ENCODE measurements at regions not wholly inside any gene's neighbourhood (a gene's known extent, or its start where the extent isn't known, plus 50 kb on each side); places are given as distances from the start of the nearest gene placed in this dataset.

- no peaks in the 10 kb centered on the region for H3K4me1 ChIP-seq (ENCODE audit: control insufficient read depth, insufficient read depth, low read length)
- H3K27me3 ChIP-seq (ENCODE audit: control insufficient read depth, insufficient read depth, low read length): no peaks in the 10 kb centered on the region
- H3K27ac ChIP-seq (ENCODE audit: low read depth, low read length): no peak overlapping the region
- no peak overlapping the region for H3K4me3 ChIP-seq (ENCODE audit: low read length)
- H3K9ac ChIP-seq (ENCODE audit: low read length): no peak overlapping the region
- no peaks in the 10 kb centered on the region for H3K36me3 ChIP-seq (ENCODE audit: control insufficient read depth, insufficient read depth, low read length)
These were observed 1154.8 kb upstream of the CDH18 start for GRCh38 chr5:21142791-21143190.

DNA sequence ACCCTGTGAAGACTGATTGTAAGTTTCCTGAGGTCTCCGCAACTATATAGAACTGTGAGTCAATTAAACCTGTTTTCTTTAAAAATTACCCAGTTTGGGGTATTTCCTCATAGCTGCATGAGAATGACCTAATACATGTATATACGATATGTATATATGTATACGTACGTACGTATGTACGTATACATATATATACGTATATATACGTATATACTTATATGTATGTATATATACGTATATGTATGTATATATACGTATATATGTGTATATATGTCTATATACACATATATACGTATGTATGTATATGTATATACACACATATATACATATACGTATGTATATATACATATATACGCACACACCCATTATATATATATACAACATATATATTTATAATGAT is 1153.0 kb upstream of the CDH18 start:
- no peak overlapping the region for H3K4me3 ChIP-seq (ENCODE audit: low read length)

GRCh38 chr5:21126236-21126635 is 1138.2 kb upstream of the CDH18 start:
- Histone ChIP-seq H3K9ac (ENCODE audit: low read length) (no peak overlapping the region), H3K4me3 (ENCODE audit: low read length) (no peak overlapping the region), H3K36me3 (ENCODE audit: control insufficient read depth, insufficient read depth, low read length) (no peaks in the 10 kb centered on the region), H3K4me1 (ENCODE audit: control insufficient read depth, insufficient read depth, low read length) (no peaks in the 10 kb centered on the region), H3K27ac (ENCODE audit: low read depth, low read length) (no peak overlapping the region), H3K27me3 (ENCODE audit: control insufficient read depth, insufficient read depth, low read length) (no peaks in the 10 kb centered on the region)

More for the DNA sequence above, 1153.0 kb upstream of the CDH18 start:
- H3K36me3 ChIP-seq (ENCODE audit: control insufficient read depth, insufficient read depth, low read length): no peaks in the 10 kb centered on the region
- H3K27me3 ChIP-seq (ENCODE audit: control insufficient read depth, insufficient read depth, low read length): no peaks in the 10 kb centered on the region
- no peak overlapping the region for H3K9ac ChIP-seq (ENCODE audit: low read length)
- no peaks in the 10 kb centered on the region for H3K4me1 ChIP-seq (ENCODE audit: control insufficient read depth, insufficient read depth, low read length)
- H3K27ac ChIP-seq (ENCODE audit: low read depth, low read length): no peak overlapping the region

- Histone ChIP-seq H3K27me3 (ENCODE audit: control insufficient read depth, insufficient read depth, low read length) (no peaks in the 10 kb centered on the region), H3K36me3 (ENCODE audit: control insufficient read depth, insufficient read depth, low read length) (no peaks in the 10 kb centered on the region), H3K4me3 (ENCODE audit: low read length) (no peak overlapping the region), H3K4me1 (ENCODE audit: control insufficient read depth, insufficient read depth, low read length) (no peaks in the 10 kb centered on the region), H3K9ac (ENCODE audit: low read length) (no peak overlapping the region), H3K27ac (ENCODE audit: low read depth, low read length) (no peak overlapping the region)
These were observed 1137.4 kb upstream of the CDH18 start for GRCh38 chr5:21125238-21125983.

- H3K9ac ChIP-seq (ENCODE audit: low read length): no peak overlapping the region
- H3K27ac ChIP-seq (ENCODE audit: low read depth, low read length): no peak overlapping the region
- no peaks in the 10 kb centered on the region for H3K36me3 ChIP-seq (ENCODE audit: control insufficient read depth, insufficient read depth, low read length)
- H3K27me3 ChIP-seq (ENCODE audit: control insufficient read depth, insufficient read depth, low read length): no peaks in the 10 kb centered on the region
- H3K4me1 ChIP-seq (ENCODE audit: control insufficient read depth, insufficient read depth, low read length): no peaks in the 10 kb centered on the region
- H3K4me3 ChIP-seq (ENCODE audit: low read length): no peak overlapping the region
These were observed 1133.2 kb upstream of the CDH18 start for GRCh38 chr5:21121213-21121612.

GRCh38 chr5:21097661-21098060 is 1109.7 kb upstream of the CDH18 start:
- Histone ChIP-seq H3K27me3 (ENCODE audit: control insufficient read depth, insufficient read depth, low read length) (no peaks in the 10 kb centered on the region), H3K27ac (ENCODE audit: low read depth, low read length) (no peak overlapping the region), H3K4me1 (ENCODE audit: control insufficient read depth, insufficient read depth, low read length) (no peaks in the 10 kb centered on the region), H3K9ac (ENCODE audit: low read length) (no peak overlapping the region), H3K4me3 (ENCODE audit: low read length) (no peak overlapping the region), H3K36me3 (ENCODE audit: control insufficient read depth, insufficient read depth, low read length) (no peaks in the 10 kb centered on the region)

DNA sequence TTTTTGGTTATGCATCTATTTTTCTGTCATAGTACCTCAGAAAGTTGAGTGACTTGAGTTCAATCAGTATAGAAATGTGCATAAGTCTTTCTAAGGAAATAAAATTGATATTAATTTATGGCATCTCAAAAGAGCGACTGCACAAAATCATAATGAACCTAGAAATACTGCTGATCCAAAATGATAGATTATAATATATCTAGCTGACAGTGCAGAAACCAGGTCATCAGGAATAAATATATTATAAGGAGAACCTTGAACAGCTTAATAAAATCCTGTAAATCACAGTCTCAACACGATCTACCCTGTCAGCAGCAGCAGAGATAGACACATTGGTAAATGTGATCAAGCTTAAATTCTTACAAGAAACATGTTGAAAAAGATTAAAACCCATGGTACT is 1106.6 kb upstream of the CDH18 start:
- Histone ChIP-seq H3K4me1 (ENCODE audit: control insufficient read depth, insufficient read depth, low read length) (no peaks in the 10 kb centered on the region), H3K27ac (ENCODE audit: low read depth, low read length) (no peak overlapping the region), H3K4me3 (ENCODE audit: low read length) (no peak overlapping the region), H3K27me3 (ENCODE audit: control insufficient read depth, insufficient read depth, low read length) (no peaks in the 10 kb centered on the region), H3K9ac (ENCODE audit: low read length) (no peak overlapping the region), H3K36me3 (ENCODE audit: control insufficient read depth, insufficient read depth, low read length) (no peaks in the 10 kb centered on the region)

- Histone ChIP-seq H3K27me3 (ENCODE audit: control insufficient read depth, insufficient read depth, low read length) (no peaks in the 10 kb centered on the region), H3K27ac (ENCODE audit: low read depth, low read length) (no peak overlapping the region), H3K9ac (ENCODE audit: low read length) (no peak overlapping the region), H3K4me1 (ENCODE audit: control insufficient read depth, insufficient read depth, low read length) (no peaks in the 10 kb centered on the region), H3K4me3 (ENCODE audit: low read length) (no peak overlapping the region), H3K36me3 (ENCODE audit: control insufficient read depth, insufficient read depth, low read length) (no peaks in the 10 kb centered on the region)
These were observed 1099.8 kb upstream of the CDH18 start for GRCh38 chr5:21087766-21088165.

GRCh38 chr5:21085791-21086190 is 1097.8 kb upstream of the CDH18 start:
- Histone ChIP-seq H3K27me3 (ENCODE audit: control insufficient read depth, insufficient read depth, low read length) (no peaks in the 10 kb centered on the region), H3K4me3 (ENCODE audit: low read length) (no peak overlapping the region), H3K36me3 (ENCODE audit: control insufficient read depth, insufficient read depth, low read length) (no peaks in the 10 kb centered on the region), H3K9ac (ENCODE audit: low read length) (no peak overlapping the region), H3K4me1 (ENCODE audit: control insufficient read depth, insufficient read depth, low read length) (no peaks in the 10 kb centered on the region), H3K27ac (ENCODE audit: low read depth, low read length) (no peak overlapping the region)

DNA sequence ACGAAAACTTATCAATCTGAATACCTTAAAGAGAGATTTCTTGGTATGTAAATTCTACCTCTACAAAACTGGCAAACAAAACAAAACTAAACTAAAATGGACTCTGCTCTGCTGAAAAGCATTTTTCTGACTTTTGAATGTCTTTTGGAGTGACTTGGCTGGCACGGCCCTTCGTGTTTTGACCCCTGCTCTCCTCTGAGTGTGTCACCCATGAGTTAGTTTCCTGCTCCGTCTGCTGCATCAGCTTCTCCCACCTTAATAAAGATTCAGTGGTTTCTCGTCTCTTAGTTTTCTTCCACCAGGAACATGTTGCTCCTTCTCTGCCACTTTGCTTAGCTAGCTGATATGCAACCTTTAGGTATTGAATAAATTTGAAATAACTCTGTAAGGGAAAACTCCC is 1084.0 kb upstream of the CDH18 start:
- H3K4me3 ChIP-seq (ENCODE audit: low read length): no peak overlapping the region
- no peaks in the 10 kb centered on the region for H3K27me3 ChIP-seq (ENCODE audit: control insufficient read depth, insufficient read depth, low read length)
- no peak overlapping the region for H3K27ac ChIP-seq (ENCODE audit: low read depth, low read length)
- H3K4me1 ChIP-seq (ENCODE audit: control insufficient read depth, insufficient read depth, low read length): no peaks in the 10 kb centered on the region
- no peaks in the 10 kb centered on the region for H3K36me3 ChIP-seq (ENCODE audit: control insufficient read depth, insufficient read depth, low read length)
- no peak overlapping the region for H3K9ac ChIP-seq (ENCODE audit: low read length)

GRCh38 chr5:21071421-21071820 is 1083.4 kb upstream of the CDH18 start:
- H3K4me1 ChIP-seq (ENCODE audit: control insufficient read depth, insufficient read depth, low read length): no peaks in the 10 kb centered on the region
- no peak overlapping the region for H3K9ac ChIP-seq (ENCODE audit: low read length)
- H3K27ac ChIP-seq (ENCODE audit: low read depth, low read length): no peak overlapping the region
- no peaks in the 10 kb centered on the region for H3K36me3 ChIP-seq (ENCODE audit: control insufficient read depth, insufficient read depth, low read length)
- H3K4me3 ChIP-seq (ENCODE audit: low read length): no peak overlapping the region
- no peaks in the 10 kb centered on the region for H3K27me3 ChIP-seq (ENCODE audit: control insufficient read depth, insufficient read depth, low read length)

GRCh38 chr5:21070858-21071257 is 1082.9 kb upstream of the CDH18 start:
- Histone ChIP-seq H3K27ac (ENCODE audit: low read depth, low read length) (no peak overlapping the region), H3K4me1 (ENCODE audit: control insufficient read depth, insufficient read depth, low read length) (no peaks in the 10 kb centered on the region), H3K4me3 (ENCODE audit: low read length) (no peak overlapping the region), H3K27me3 (ENCODE audit: control insufficient read depth, insufficient read depth, low read length) (no peaks in the 10 kb centered on the region), H3K9ac (ENCODE audit: low read length) (no peak overlapping the region), H3K36me3 (ENCODE audit: control insufficient read depth, insufficient read depth, low read length) (no peaks in the 10 kb centered on the region)

- Histone ChIP-seq H3K36me3 (ENCODE audit: control insufficient read depth, insufficient read depth, low read length) (no peaks in the 10 kb centered on the region), H3K4me1 (ENCODE audit: control insufficient read depth, insufficient read depth, low read length) (no peaks in the 10 kb centered on the region), H3K4me3 (ENCODE audit: low read length) (no peak overlapping the region), H3K27ac (ENCODE audit: low read depth, low read length) (no peak overlapping the region), H3K9ac (ENCODE audit: low read length) (no peak overlapping the region), H3K27me3 (ENCODE audit: control insufficient read depth, insufficient read depth, low read length) (no peaks in the 10 kb centered on the region)
These were observed 1079.7 kb upstream of the CDH18 start for GRCh38 chr5:21067724-21068123.

All from rectal smooth muscle tissue (tissue), 1 donor.